ENCODE measurements at regions not wholly inside any gene's neighbourhood (a gene's known extent, or its start where the extent isn't known, plus 50 kb on each side); places are given as distances from the start of the nearest gene placed in this dataset.

- in situ Hi-C loops (cut with MboI; ENCODE audit: low sequenced_read_pairs) (no loop called here), intact Hi-C loops (cut with micrococcal nuclease) (no loop called here), dilution Hi-C loops (cut with HindIII; ENCODE audit: low sequenced_read_pairs, unreplicated experiment) (no loop called here)
- Histone ChIP-seq H3K36me3 (ENCODE audit: control insufficient read depth, insufficient read depth, low read length) (no peaks in the 10 kb centered on the region), H4K20me1 (ENCODE audit: insufficient read depth, low read length) (no peaks in the 10 kb centered on the region), H2AK5ac (ENCODE audit: low read depth, low read length) (no peak overlapping the region), H2AK9ac (replicated peaks; ENCODE audit: low read depth, low read length, poor library complexity) (no peak overlapping the region), H3K4me3 (ENCODE audit: insufficient read depth, low read depth, low read length) (no peak overlapping the region), H3K23ac (ENCODE audit: low read depth, low read length) (no peak overlapping the region), H3K9me3 (ENCODE audit: control insufficient read depth, insufficient read depth, low read length) (peaks cover 7% of the 10 kb centered on the region; the same call in 1 of the 2 replicates), H3K4ac (ENCODE audit: low read depth, low read length) (no peak overlapping the region), H3K9ac (ENCODE audit: low read depth, low read length) (no peak overlapping the region), H4K5ac (ENCODE audit: low read depth, low read length) (no peak overlapping the region), H3K4me1 (ENCODE audit: control insufficient read depth, insufficient read depth, low read length) (no peaks in the 10 kb centered on the region), H3K79me1 (ENCODE audit: low read depth in 1 of 2, low read length in 2 of 2) (no peaks in the 10 kb centered on the region), H3K9me1 (ENCODE audit: insufficient read depth, low read length) (no peaks in the 10 kb centered on the region), H3K27ac (ENCODE audit: insufficient read depth, low read length) (no peak overlapping the region), H3K56ac (ENCODE audit: extremely low read depth, insufficient read depth, low read length) (no peak overlapping the region), H2AFZ (replicated peaks; ENCODE audit: low read length, poor library complexity) (no peak overlapping the region), H3K18ac (ENCODE audit: low read depth, low read length) (no peak overlapping the region), H2BK20ac (ENCODE audit: low read depth, low read length) (no peak overlapping the region), H2BK5ac (ENCODE audit: low read depth, low read length, poor library complexity, severe bottlenecking) (no peak overlapping the region), H3K14ac (replicated peaks; ENCODE audit: low read depth, low read length) (no peak overlapping the region), H2BK120ac (ENCODE audit: low read depth, low read length) (no peak overlapping the region), H2BK15ac (ENCODE audit: low read depth, low read length) (no peak overlapping the region), H3K27me3 (ENCODE audit: control insufficient read depth, insufficient read depth, low read length) (peaks cover 20% of the 10 kb centered on the region), H3K4me2 (ENCODE audit: low read depth, low read length) (no peak overlapping the region), H4K91ac (ENCODE audit: insufficient read depth, low read depth, low read length) (no peak overlapping the region), H4K8ac (ENCODE audit: low read depth in 2 of 2, low read length in 2 of 2) (no peak overlapping the region)
- CTCF ChIA-PET, result interaction anchor here (0.8 kb wide), 1 partner anchor 13 kb away, joined by 3 read pairs; no protein-coding TSS in a partner anchor
- POLR2A ChIA-PET (ENCODE audit: unreplicated experiment), result no interaction called here
- TF ChIP-seq RAD21 (IDR thresholded peaks at IDR 0.05; ENCODE audit: low read length), result no peak
- no peak for TF ChIP-seq RFX5 (IDR thresholded peaks at IDR 0.05; ENCODE audit: low read depth, low read length)
- no peak for TF ChIP-seq CEBPB (IDR thresholded peaks at IDR 0.05; ENCODE audit: low read depth, low read length)
- TF ChIP-seq USF2 (IDR thresholded peaks at IDR 0.05; ENCODE audit: low read depth, low read length), result no peak
- no peak for TF ChIP-seq POLR2A (IDR thresholded peaks at IDR 0.05; ENCODE audit: low read depth, low read length)
- no peak for TF ChIP-seq MXI1 (IDR thresholded peaks at IDR 0.05; ENCODE audit: borderline replicate concordance, low read depth, low read length)
- TF ChIP-seq CTCF (conservative IDR thresholded peaks at IDR 0.05; ENCODE audit: low read depth, low read length), result no peak
- TF ChIP-seq CHD1 (IDR thresholded peaks at IDR 0.05; ENCODE audit: low read depth, low read length), result no peak
- TF ChIP-seq FOS (IDR thresholded peaks at IDR 0.05; ENCODE audit: low read depth, low read length), result no peak
- no peak for TF ChIP-seq ELK1 (IDR thresholded peaks at IDR 0.05; ENCODE audit: borderline replicate concordance, low read depth, low read length)
- no peak for ATAC-seq (ENCODE audit: low read depth)
- BruUV-seq (replicated peaks), result no TSS peak
- DNase-seq, result no peak
- no CpG with 5 or more reads among the region's 15 CpGs for WGBS, 2 experiments (ENCODE audit: extremely low coverage in 2 of 2, insufficient read length in 1 of 2)
Measured at GRCh38 chr5:171724468-171725204, 61.0 kb upstream of the SMIM23 start.
